Adipocyte (in vitro differentiated cells): ENCODE measurements at regions not wholly inside any gene's neighbourhood (a gene's known extent, or its start where the extent isn't known, plus 50 kb on each side); places are given as distances from the start of the nearest gene placed in this dataset.

Source experiments
- DNase-seq: peaks from one replicate; pipeline ENCODE4 v3.0.0-alpha.2; 2015; ENCODE audit warnings: low read depth
- H3K27me3 ChIP-seq: replicated peaks from 2 replicates; pipeline ENCODE4 v1.7.0; 2013; ENCODE audit warnings: mild to moderate bottlenecking, low read length, moderate library complexity; ENCODE audit not compliant: control insufficient read depth, insufficient read depth
- H3K36me3 ChIP-seq: 2 replicates; pipeline ENCODE4 v1.7.0; 2013; ENCODE audit warnings: low read length, mild to moderate bottlenecking, moderate library complexity; ENCODE audit not compliant: control insufficient read depth, insufficient read depth, severe bottlenecking
- H3K4me1 ChIP-seq: 2 replicates; pipeline ENCODE4 v1.7.0; 2013; ENCODE audit warnings: mild to moderate bottlenecking, low read length, moderate library complexity; ENCODE audit not compliant: control insufficient read depth, insufficient read depth
- H3K4me3 ChIP-seq: 2 replicates; pipeline ENCODE4 v1.7.0; 2013; ENCODE audit warnings: mild to moderate bottlenecking, low read length, moderate library complexity
- H3K9ac ChIP-seq: 2 replicates; pipeline ENCODE4 v1.7.0; 2013; ENCODE audit warnings: mild to moderate bottlenecking, low read length, moderate library complexity
- H3K9me3 ChIP-seq: 2 replicates; pipeline ENCODE4 v1.7.0; 2013; ENCODE audit warnings: mild to moderate bottlenecking, low read length, moderate library complexity; ENCODE audit not compliant: control insufficient read depth

DNA sequence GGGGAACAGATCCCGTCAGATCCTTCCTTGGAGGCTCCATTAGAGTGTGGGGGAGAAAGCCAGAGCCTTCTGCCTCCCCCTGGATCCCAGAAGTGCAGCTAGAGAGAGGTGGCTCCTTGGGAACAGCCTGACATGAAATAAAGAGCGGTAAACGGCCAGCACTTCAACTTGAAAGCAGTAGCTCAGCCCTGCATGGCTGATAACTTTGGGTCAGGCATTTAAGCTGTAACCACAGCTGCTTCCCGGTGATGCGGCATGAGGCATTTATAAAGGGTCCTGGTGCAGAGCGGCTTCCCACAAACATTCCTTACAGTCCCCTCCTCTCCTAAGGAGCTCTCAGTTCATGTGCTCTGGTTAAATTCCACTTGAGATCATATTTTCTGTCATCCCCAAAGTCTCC, 960.3 kb downstream of the VRK1 start:
- no peak for DNase-seq
- Histone ChIP-seq H3K9me3 (no peaks in the 10 kb centered on the region), H3K36me3 (no peaks in the 10 kb centered on the region), H3K4me3 (no peak overlapping the region), H3K9ac (no peak overlapping the region), H3K4me1 (no peaks in the 10 kb centered on the region), H3K27me3 (no peaks in the 10 kb centered on the region)

DNA sequence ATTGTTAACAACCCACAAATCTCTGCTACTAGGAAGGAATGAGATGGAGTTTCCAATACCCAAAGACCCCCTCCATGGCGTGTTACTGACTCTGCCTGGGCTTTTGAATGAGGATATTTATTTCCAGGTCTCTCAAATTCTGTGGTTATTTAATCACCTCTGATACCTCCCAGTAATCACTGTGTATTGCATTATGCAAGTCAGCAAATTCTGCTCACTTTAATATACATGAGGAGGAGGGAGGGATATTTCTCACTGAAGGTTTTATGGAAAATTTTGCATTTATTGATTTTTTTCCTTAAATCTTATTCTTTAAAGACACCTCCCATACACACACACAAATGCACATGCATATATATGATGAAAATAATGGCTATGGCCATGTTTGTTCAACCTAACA, 962.9 kb downstream of the VRK1 start:
- H3K27me3 ChIP-seq: no peaks in the 10 kb centered on the region
- H3K9me3 ChIP-seq: no peaks in the 10 kb centered on the region
- no peaks in the 10 kb centered on the region for H3K4me1 ChIP-seq
- no peak overlapping the region for H3K4me3 ChIP-seq
- H3K9ac ChIP-seq: no peak overlapping the region
- no peaks in the 10 kb centered on the region for H3K36me3 ChIP-seq
- no peak for DNase-seq

DNA sequence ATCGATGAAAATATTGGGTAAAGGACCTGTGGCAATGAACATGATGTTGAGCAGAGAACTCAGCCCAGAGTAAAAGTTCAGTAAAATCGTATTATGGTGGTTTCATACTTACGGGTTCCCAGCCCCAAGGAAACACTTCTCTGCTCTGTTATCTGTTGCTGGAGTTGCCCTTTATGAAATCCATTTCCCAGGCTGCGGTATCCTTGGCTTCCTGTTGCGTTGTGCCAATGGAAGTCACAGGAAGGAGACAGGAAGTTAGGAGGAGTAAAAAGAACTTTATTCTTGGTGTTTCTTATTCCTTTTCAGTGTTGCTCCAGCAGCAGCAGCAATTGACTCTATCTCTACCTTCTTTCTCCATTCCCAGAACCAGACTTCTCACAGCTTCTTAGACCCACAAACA, 965.2 kb downstream of the VRK1 start:
- no peak overlapping the region for H3K9ac ChIP-seq
- H3K9me3 ChIP-seq: no peaks in the 10 kb centered on the region
- no peaks in the 10 kb centered on the region for H3K36me3 ChIP-seq
- DNase-seq: no peak
- H3K4me1 ChIP-seq: no peaks in the 10 kb centered on the region
- no peak overlapping the region for H3K4me3 ChIP-seq
- no peaks in the 10 kb centered on the region for H3K27me3 ChIP-seq

DNA sequence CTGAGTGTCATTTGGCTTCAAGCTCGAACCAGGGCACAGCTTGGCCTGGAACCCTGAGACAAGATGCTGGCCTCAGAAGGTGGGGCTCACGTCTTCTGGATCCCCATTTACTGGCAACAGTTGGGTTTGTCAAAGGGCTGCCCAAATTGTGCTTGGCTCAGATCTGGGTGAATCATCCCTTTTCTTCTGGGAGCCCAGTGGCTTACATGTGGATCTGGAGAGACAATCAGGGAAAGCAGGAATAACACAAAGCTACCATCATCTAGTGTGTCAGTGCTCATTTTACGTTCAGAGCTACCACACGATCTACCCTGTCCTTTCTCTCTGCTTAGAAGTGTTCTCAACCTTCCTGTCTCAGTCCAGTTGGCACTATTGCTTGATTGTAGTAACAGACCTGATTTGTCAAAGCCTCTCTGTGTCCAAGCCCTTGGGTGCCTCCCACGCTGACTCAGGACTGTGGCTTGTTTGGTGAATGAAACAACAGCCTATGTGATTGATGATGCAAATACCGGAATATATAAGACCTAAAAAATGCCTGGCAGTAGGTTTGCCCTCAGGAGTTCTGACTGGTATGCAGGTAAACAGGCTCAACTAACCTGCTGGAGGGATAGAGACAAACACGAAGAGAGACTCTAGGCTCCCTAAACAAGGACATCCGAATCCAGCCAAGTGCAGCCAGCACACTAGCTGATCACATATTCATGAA, 974.3 kb downstream of the VRK1 start:
- no peaks in the 10 kb centered on the region for H3K27me3 ChIP-seq
- no peaks in the 10 kb centered on the region for H3K4me1 ChIP-seq
- H3K4me3 ChIP-seq: no peak overlapping the region
- DNase-seq: no peak
- no peak overlapping the region for H3K9ac ChIP-seq
- no peaks in the 10 kb centered on the region for H3K36me3 ChIP-seq
- no peaks in the 10 kb centered on the region for H3K9me3 ChIP-seq

DNA sequence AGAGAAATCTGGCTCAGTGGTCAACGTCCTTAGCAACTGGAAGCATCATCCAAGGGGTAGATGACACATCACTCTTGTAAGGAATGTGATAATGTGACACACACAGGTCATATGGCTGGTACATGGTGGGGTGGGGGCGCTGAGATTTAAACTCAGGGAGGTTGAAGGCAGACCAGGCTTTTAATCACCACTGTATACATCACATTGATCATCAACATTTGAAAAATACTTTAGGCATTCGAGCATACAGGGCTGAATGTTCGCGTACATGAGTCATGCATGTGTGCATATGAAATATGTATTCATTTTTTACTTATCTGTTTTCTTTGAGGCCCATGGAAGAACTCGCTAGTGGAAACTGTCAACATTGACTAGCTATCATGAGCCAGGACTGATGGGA, 976.4 kb downstream of the VRK1 start:
- H3K9me3 ChIP-seq: no peaks in the 10 kb centered on the region
- no peaks in the 10 kb centered on the region for H3K27me3 ChIP-seq
- H3K4me3 ChIP-seq: no peak overlapping the region
- no peak for DNase-seq
- no peak overlapping the region for H3K9ac ChIP-seq
- H3K4me1 ChIP-seq: no peaks in the 10 kb centered on the region
- no peaks in the 10 kb centered on the region for H3K36me3 ChIP-seq

DNA sequence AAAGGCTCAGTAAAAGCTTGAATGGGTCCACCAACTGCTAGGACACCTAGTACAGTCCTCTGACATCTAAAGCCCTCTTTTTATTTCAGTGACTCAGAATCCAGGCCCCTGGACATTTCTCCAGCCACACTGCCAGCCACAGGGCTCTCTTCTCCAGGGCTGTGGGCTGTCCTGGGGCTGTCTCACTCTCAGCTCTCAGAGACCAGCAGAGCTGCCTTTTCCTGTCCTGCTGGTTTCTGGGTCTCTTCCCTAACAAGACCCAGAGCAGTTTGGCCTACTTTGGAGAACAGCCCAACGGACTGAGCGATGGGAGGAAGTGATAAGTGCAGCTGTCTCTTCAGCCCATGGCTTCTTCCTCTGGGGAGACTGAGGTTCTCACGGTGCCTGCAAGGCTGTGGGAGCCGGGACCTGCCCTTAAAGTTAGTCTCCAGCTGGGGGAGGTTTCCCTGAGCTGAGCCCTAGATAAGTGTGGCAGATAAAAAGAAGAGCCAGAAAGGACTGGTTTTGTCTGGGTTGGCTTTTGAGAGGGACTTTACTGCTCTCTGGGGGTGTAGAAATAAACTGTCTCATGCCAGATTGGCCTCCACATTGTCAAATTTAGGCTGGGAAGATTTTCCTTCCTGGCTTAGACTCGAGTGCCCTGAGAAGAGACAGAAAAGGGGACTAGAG, 979.8 kb downstream of the VRK1 start:
- no peaks in the 10 kb centered on the region for H3K36me3 ChIP-seq
- H3K4me1 ChIP-seq: no peaks in the 10 kb centered on the region
- H3K9ac ChIP-seq: no peak overlapping the region
- H3K4me3 ChIP-seq: no peak overlapping the region
- DNase-seq: no peak
- no peaks in the 10 kb centered on the region for H3K9me3 ChIP-seq
- no peaks in the 10 kb centered on the region for H3K27me3 ChIP-seq

DNA sequence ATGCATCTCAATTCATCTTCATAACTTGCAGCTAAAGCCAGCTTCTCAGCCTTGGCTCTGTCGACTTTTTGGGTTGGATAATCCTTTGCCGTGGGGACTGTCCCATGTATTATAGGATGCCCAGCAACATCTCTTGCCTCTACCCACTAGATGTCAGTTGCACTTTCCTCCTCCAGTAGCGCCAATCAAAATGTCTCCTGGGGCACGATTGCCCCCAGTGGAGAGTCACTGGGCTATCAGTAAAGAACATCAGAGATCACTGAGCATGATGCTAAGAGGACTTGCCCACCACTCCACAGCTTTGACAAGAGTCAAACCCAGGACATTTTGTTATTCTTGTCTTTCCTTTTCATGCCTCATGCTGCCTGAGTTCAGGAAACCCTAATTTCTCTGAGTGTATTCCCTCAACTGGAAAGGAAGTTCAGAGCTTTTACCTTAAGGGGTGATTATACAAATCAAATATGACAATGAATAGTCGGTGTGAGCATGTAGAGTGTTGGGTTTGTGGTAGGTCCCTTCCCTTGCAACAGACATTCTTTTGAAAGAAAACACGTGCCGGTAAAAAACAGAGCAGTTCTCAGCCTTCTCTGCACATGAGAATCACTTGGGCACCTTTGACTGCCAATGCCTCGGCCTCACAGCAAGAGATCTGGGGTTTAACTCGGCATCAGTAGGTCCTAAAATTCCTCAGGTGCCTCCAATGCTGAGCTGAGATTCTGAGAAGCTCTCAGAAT, 980.6 kb downstream of the VRK1 start:
- H3K4me3 ChIP-seq: no peak overlapping the region
- H3K4me1 ChIP-seq: no peaks in the 10 kb centered on the region
- H3K9ac ChIP-seq: no peak overlapping the region
- H3K27me3 ChIP-seq: no peaks in the 10 kb centered on the region
- no peaks in the 10 kb centered on the region for H3K36me3 ChIP-seq
- no peak for DNase-seq
- no peaks in the 10 kb centered on the region for H3K9me3 ChIP-seq

DNA sequence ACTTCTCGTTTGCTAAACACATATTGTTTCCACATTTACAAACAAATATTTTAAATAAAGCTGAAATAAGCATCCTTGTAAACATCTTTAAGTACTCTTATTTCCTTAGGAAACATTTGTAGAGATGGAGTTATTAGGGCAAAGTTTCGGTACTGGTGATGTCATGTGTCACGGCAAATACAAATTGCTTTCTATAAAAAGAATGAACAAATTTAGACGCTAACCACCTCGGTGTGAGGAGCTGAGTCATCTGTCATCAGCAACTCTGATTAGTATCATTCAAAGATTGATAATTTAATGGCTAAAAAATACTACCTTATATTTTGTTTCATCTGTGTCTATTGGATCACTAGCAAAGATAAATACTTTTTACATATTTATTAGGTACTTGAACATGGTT, 982.0 kb downstream of the VRK1 start:
- no peaks in the 10 kb centered on the region for H3K36me3 ChIP-seq
- no peaks in the 10 kb centered on the region for H3K4me1 ChIP-seq
- no peak for DNase-seq
- no peak overlapping the region for H3K4me3 ChIP-seq
- H3K9me3 ChIP-seq: no peaks in the 10 kb centered on the region
- H3K27me3 ChIP-seq: no peaks in the 10 kb centered on the region
- no peak overlapping the region for H3K9ac ChIP-seq

DNA sequence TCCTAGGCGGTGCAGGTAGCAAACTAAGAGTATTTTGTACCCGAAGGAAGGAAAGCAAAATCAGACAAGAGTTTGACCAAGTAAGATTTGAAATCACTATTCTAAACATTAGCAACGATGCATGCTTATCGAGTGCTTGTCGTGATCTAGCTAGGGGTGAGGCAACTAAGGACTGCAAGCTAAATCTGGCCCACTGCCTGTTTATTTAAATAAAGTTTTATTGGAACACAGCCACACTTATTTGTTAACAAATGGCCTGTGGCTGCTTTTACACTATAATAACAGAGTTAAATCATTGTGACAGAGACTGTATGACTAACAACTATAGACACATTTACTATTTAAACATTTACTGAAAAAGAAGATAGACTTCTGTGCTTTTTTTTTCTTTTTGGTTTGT, 983.6 kb downstream of the VRK1 start:
- Histone ChIP-seq H3K4me1 (no peaks in the 10 kb centered on the region), H3K4me3 (no peak overlapping the region), H3K9me3 (no peaks in the 10 kb centered on the region), H3K36me3 (no peaks in the 10 kb centered on the region), H3K27me3 (no peaks in the 10 kb centered on the region), H3K9ac (no peak overlapping the region)
- no peak for DNase-seq

DNA sequence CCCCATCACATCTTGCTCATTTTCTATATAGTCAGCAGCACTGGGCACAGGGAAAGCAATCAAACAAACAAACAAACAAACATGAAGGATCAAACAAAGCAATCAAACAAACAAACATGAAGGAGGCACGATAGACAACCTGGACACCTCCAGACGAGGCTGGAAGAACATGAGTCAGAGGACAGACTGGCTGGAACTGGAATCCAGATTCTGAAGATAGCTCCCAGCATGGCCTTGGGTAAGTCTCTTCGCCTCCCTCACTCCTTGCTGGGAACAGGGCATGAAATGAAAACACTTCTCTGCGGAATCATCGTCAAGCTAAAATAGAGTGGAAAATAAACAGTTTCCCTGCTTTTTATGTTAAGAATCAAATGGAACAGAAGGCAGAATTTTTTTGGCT, 984.8 kb downstream of the VRK1 start:
- Histone ChIP-seq H3K4me1 (no peaks in the 10 kb centered on the region), H3K4me3 (no peak overlapping the region), H3K9me3 (no peaks in the 10 kb centered on the region), H3K27me3 (no peaks in the 10 kb centered on the region), H3K9ac (no peak overlapping the region), H3K36me3 (no peaks in the 10 kb centered on the region)
- DNase-seq: no peak

DNA sequence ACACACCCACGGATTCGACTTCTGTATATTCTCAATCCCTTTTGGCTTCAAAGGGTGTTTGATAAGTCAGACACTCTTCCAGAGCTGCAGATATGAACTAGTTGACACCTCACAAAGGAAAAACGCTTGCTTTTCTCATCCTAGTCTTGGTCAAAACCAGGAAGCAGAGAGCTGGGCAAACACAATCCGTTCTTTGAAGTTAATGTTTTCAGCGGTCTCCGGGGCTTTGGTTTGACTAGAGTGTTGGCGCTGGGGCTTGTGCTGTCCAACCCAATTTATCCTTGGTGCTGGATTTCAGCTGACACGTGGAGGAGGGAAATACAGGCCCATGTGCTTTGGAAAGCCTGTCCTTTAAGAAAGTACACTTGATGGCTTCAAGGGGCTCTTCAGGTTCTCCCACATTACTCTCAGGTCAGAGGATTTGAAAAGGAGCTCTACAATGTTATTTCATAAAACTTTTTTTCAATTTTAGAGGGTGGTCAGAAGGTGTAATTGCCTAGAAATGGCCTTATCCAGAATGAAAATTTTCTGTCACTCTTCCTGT, 985.8 kb downstream of the VRK1 start:
- no peak overlapping the region for H3K9ac ChIP-seq
- H3K36me3 ChIP-seq: no peaks in the 10 kb centered on the region
- no peaks in the 10 kb centered on the region for H3K9me3 ChIP-seq
- no peak for DNase-seq
- H3K27me3 ChIP-seq: no peaks in the 10 kb centered on the region
- H3K4me3 ChIP-seq: no peak overlapping the region
- no peaks in the 10 kb centered on the region for H3K4me1 ChIP-seq
